ENCODE measurements at regions not wholly inside any gene's neighbourhood (a gene's known extent, or its start where the extent isn't known, plus 50 kb on each side); places are given as distances from the start of the nearest gene placed in this dataset.

GRCh38 chr10:131513901-131514300, 202.4 kb upstream of the TCERG1L start:
- no peaks in the 10 kb centered on the region for H3K4me1 ChIP-seq (ENCODE audit: control insufficient read depth, insufficient read depth, low read length)
- ChIA-PET CTCF (no interaction called here), RAD21 (ENCODE audit: unreplicated experiment) (no interaction called here), SMC1A (ENCODE audit: uncharacterized antibody, unreplicated experiment) (no interaction called here), POLR2A (no interaction called here)
- intact Hi-C loops (cut with micrococcal nuclease; ENCODE audit: unreplicated experiment) = no loop called here
- no peaks in the 10 kb centered on the region for H3K36me3 ChIP-seq (ENCODE audit: control insufficient read depth in 2 of 2, insufficient read depth in 2 of 2, low read length in 1 of 2)
- 6% methylated on average over 8 of the region's 8 CpGs for WGBS (ENCODE audit: insufficient coverage, insufficient replicate concordance, low lambda C conversion rate, missing lambda C conversion rate)
- no peaks in the 10 kb centered on the region for H4K20me1 ChIP-seq (ENCODE audit: control insufficient read depth, insufficient read depth)
- DNase-seq (ENCODE audit: low read depth, low spot score) (no peak), ATAC-seq (no peak), FAIRE-seq (no peak)
- H2AFZ ChIP-seq (ENCODE audit: control insufficient read depth, low read depth, low read length) = no peak overlapping the region
- H3K9me3 ChIP-seq (replicated peaks; ENCODE audit: control insufficient read depth, insufficient read depth, low read length) = no peaks in the 10 kb centered on the region; the same call in 2 of the 3 replicates
- no peaks in the 10 kb centered on the region for H3K79me2 ChIP-seq (ENCODE audit: control insufficient read depth, insufficient read depth, low read length)
- no peak overlapping the region for H3K4me2 ChIP-seq (ENCODE audit: control insufficient read depth, insufficient read depth)
- no TSS peak for BruUV-seq (replicated peaks)
- no peak overlapping the region for H3K4me3 ChIP-seq
- no peaks in the 10 kb centered on the region for H3K27me3 ChIP-seq (replicated peaks in 1 of 2; ENCODE audit: control insufficient read depth in 2 of 2, insufficient read depth in 2 of 2, low read length in 1 of 2)
- no peak overlapping the region for H3K9ac ChIP-seq (ENCODE audit: control insufficient read depth, insufficient read depth, low read length)
- in situ Hi-C loops (cut with MboI) = no loop called here
- H3K27ac ChIP-seq (ENCODE audit: control insufficient read depth, insufficient read depth) = no peak overlapping the region
- no peak for TF ChIP-seq IRF5 (IDR thresholded peaks at IDR 0.05; ENCODE audit: borderline replicate concordance)
- no peak for TF ChIP-seq USF1 (IDR thresholded peaks at IDR 0.05; ENCODE audit: borderline replicate concordance, extremely low read length, insufficient read depth, low read depth, low read length)
- TF ChIP-seq PBX3 (IDR thresholded peaks at IDR 0.05; ENCODE audit: insufficient replicate concordance, low read depth, low read length) = no peak
- TF ChIP-seq MXI1 (IDR thresholded peaks at IDR 0.05; ENCODE audit: low read depth, low read length) = no peak
- no peak for TF ChIP-seq FOS (IDR thresholded peaks at IDR 0.05; ENCODE audit: borderline replicate concordance, extremely low read depth, insufficient read length)
- TF ChIP-seq SP1 (IDR thresholded peaks at IDR 0.05; ENCODE audit: low read depth, low read length) = no peak
- no peak for TF ChIP-seq ATF2 (IDR thresholded peaks at IDR 0.05; ENCODE audit: low read length)
- no peak for TF ChIP-seq SMAD5 (IDR thresholded peaks at IDR 0.05; ENCODE audit: low read depth)
- TF ChIP-seq MTA2 (IDR thresholded peaks at IDR 0.05; ENCODE audit: low read depth) = no peak
- TF ChIP-seq ESRRA (IDR thresholded peaks at IDR 0.05; ENCODE audit: low read length) = no peak
- no peak for TF ChIP-seq ZBTB4 (CRISPR knock-in tag; IDR thresholded peaks at IDR 0.05)
- no peak for TF ChIP-seq BHLHE40 (IDR thresholded peaks at IDR 0.05; ENCODE audit: borderline replicate concordance in 1 of 2, low read depth in 2 of 2, low read length in 1 of 2)
- TF ChIP-seq CBFB (IDR thresholded peaks at IDR 0.05; ENCODE audit: low read depth) = no peak
- no peak for TF ChIP-seq NFYA (IDR thresholded peaks at IDR 0.05; ENCODE audit: borderline replicate concordance, low read depth, low read length)
- no peak for TF ChIP-seq BCL3 (IDR thresholded peaks at IDR 0.05; ENCODE audit: borderline replicate concordance, insufficient read depth, low read depth, low read length, poor library complexity, severe bottlenecking)
